HAP-1 (cell line): ENCODE measurements at regions not wholly inside any gene's neighbourhood (a gene's known extent, or its start where the extent isn't known, plus 50 kb on each side); places are given as distances from the start of the nearest gene placed in this dataset.
A peak's percentile ranks its signal among the peaks of the same experiment; 100 is the strongest.

Experiments used
- DNase-seq, 2 experiments: peaks; one replicate each; pipeline ENCODE4 v3.0.0-alpha.2; 2016 to 2020; ENCODE audit warnings: low spot score in 2 of 2
- H3K27me3 ChIP-seq: fragments of 250-450 bp; sonication (Bioruptor Pico); 2 replicates; pipeline ENCODE4 v1.5.1; 2020; ENCODE audit warnings: low read depth, mild to moderate bottlenecking, moderate library complexity
- H3K36me3 ChIP-seq: fragments of 250-450 bp; sonication (Bioruptor Pico); replicated peaks from 2 replicates; pipeline ENCODE4 v1.5.1; 2020; ENCODE audit warnings: mild to moderate bottlenecking
- H3K4me1 ChIP-seq: fragments of 250-450 bp; sonication (Bioruptor Pico); 2 replicates; pipeline ENCODE4 v1.5.1; 2020; ENCODE audit warnings: mild to moderate bottlenecking
- H3K4me3 ChIP-seq: fragments of 250-450 bp; sonication (Bioruptor Pico); 2 replicates; pipeline ENCODE4 v1.5.1; 2020; ENCODE audit warnings: mild to moderate bottlenecking, moderate library complexity
- H3K9me3 ChIP-seq: fragments of 250-450 bp; sonication (Bioruptor Pico); 2 replicates; pipeline ENCODE4 v1.5.1; 2020; ENCODE audit warnings: mild to moderate bottlenecking, moderate library complexity
- in situ Hi-C: fragments of 300-500 bp; cut with MboI; formaldehyde crosslinking; loops from 3 replicates; pipeline ENCODE4 v1.14.3; 2020; ENCODE audit warnings: low sequenced_read_pairs, inconsistent platforms, mixed read lengths

DNA sequence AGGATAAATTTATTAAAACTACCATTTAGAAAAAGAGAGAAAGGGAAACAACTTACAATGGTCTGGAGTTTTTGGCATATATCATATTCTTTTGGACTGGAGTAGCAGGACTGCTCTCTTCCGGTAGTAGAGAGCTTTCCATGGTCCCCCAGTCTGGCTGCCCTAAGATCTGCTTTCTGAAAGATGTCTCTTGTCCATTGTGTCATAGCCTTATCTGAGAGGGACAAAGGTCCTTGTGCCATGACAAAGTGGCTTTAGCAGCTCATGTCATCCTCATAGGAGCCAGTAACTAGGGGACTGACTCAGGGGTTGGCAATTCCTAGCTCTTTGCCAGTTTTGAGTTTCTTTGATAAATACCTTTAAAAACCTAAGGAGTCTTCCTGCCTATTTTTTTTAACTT lies 505.5 kb upstream of the ZEB2 start:
- no peak for DNase-seq
- no peaks in the 10 kb centered on the region for H3K36me3 ChIP-seq
- no peaks in the 10 kb centered on the region for H3K27me3 ChIP-seq
- in situ Hi-C loops: no loop called here
- H3K9me3 ChIP-seq: no peaks in the 10 kb centered on the region
- H3K4me1 ChIP-seq: no peaks in the 10 kb centered on the region; the same call in 1 of the 2 replicates
- H3K4me3 ChIP-seq: no peak overlapping the region

- no peak overlapping the region for H3K4me3 ChIP-seq
- in situ Hi-C loops: no loop called here
- no peaks in the 10 kb centered on the region for H3K27me3 ChIP-seq
- H3K36me3 ChIP-seq: no peaks in the 10 kb centered on the region
- H3K4me1 ChIP-seq: no peaks in the 10 kb centered on the region; the same call in 1 of the 2 replicates
- H3K9me3 ChIP-seq: no peaks in the 10 kb centered on the region
- no peak for DNase-seq
Observed at GRCh38 chr2:145023334-145023934, 503.5 kb upstream of the ZEB2 start.

- Histone ChIP-seq H3K9me3 (no peaks in the 10 kb centered on the region), H3K4me3 (no peak overlapping the region), H3K27me3 (no peaks in the 10 kb centered on the region), H3K4me1 (no peaks in the 10 kb centered on the region; the same call in 1 of the 2 replicates), H3K36me3 (no peaks in the 10 kb centered on the region)
- peak in 1 of 2 experiments; percentile 6 for DNase-seq
- in situ Hi-C loops: no loop called here
Observed at GRCh38 chr2:145022666-145023333, 502.9 kb upstream of the ZEB2 start.

DNA sequence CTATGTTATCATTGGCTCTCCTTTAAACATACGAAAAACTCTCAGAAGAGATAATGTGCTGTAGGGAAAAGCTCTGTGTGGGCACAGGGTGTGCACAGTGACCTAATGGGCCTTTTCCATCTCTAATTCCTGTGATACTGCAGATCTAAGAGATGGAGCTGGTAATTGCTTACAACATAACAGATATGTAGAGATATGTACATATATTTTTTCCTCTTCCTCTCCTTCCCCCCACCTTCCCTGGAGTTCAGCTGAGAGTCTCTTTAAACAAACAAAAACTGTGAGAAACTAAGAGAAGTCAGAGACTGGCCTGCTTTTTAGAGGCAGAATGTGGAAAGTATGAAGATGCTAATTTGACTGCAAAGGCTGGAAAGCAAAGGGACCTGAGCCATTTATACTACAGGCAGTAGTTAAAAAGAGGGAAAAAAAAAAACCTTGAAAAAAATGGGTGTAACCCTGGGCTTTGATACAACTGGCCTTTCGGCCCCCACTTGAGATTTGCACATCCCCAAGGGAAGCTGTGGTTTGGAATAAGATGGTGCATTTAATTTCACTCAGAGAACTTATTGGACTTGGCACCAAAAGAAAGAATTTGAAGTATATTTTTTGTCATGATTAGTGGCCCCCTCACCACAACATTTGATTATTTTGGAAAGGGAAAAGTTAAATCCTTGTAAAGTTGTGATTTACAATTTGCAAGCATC lies 502.2 kb upstream of the ZEB2 start:
- in situ Hi-C loops: no loop called here
- no peaks in the 10 kb centered on the region for H3K9me3 ChIP-seq
- no peaks in the 10 kb centered on the region; the same call in 1 of the 2 replicates for H3K4me1 ChIP-seq
- DNase-seq: no peak
- H3K27me3 ChIP-seq: no peaks in the 10 kb centered on the region
- no peak overlapping the region for H3K4me3 ChIP-seq
- H3K36me3 ChIP-seq: no peaks in the 10 kb centered on the region

DNA sequence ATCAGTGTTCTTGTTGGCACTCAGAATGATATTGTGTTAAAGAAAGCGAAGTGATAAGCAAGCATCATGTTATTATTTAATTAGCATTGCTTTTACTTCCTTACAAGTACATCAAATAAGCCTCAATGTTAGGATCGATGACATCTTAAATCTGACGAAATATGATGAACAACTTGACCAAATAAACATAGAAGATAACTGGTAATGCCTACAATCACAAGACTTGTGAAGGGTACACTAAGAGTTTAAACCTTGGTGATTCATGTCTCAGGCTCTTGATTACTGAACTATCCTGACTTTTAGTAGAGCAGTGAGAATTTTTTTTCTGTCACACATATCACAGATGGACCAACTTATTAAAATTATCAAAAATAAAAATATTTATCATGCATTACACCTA lies 500.8 kb upstream of the ZEB2 start:
- H3K36me3 ChIP-seq: no peaks in the 10 kb centered on the region
- DNase-seq: no peak
- in situ Hi-C loops: no loop called here
- no peaks in the 10 kb centered on the region for H3K9me3 ChIP-seq
- no peaks in the 10 kb centered on the region; the same call in 1 of the 2 replicates for H3K4me1 ChIP-seq
- H3K4me3 ChIP-seq: no peak overlapping the region
- no peaks in the 10 kb centered on the region for H3K27me3 ChIP-seq

DNA sequence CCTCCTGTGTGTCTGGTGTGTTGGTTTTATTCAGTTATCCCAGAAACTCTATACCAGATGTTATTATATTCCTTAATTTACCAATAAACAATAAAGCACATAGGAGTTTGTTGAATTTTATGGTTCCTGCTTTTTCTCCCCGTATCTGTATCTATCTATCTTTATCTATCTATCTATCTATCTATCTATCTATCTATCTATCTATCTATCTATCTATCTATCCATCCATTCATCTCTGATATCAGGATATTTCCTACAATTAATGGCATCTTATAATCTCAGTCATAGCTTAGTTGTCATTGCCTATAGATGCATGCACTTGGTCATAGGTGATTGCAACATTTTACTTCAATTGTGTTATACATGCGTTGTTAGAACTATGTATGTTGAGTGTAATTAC lies 500.2 kb upstream of the ZEB2 start:
- no peak for DNase-seq
- in situ Hi-C loops: no loop called here
- Histone ChIP-seq H3K9me3 (no peaks in the 10 kb centered on the region), H3K4me1 (no peaks in the 10 kb centered on the region; the same call in 1 of the 2 replicates), H3K4me3 (no peak overlapping the region), H3K36me3 (no peaks in the 10 kb centered on the region), H3K27me3 (no peaks in the 10 kb centered on the region)

GRCh38 chr2:145018502-145018901 lies 498.6 kb upstream of the ZEB2 start:
- Histone ChIP-seq H3K4me1 (no peaks in the 10 kb centered on the region; the same call in 1 of the 2 replicates), H3K4me3 (no peak overlapping the region), H3K36me3 (no peaks in the 10 kb centered on the region), H3K9me3 (no peaks in the 10 kb centered on the region), H3K27me3 (no peaks in the 10 kb centered on the region)
- DNase-seq: no peak
- in situ Hi-C loops: no loop called here

GRCh38 chr2:145017149-145017548 lies 497.2 kb upstream of the ZEB2 start:
- H3K9me3 ChIP-seq: no peaks in the 10 kb centered on the region
- peaks cover 4% of the 10 kb centered on the region for H3K4me1 ChIP-seq
- no peak overlapping the region for H3K4me3 ChIP-seq
- H3K36me3 ChIP-seq: no peaks in the 10 kb centered on the region
- H3K27me3 ChIP-seq: no peaks in the 10 kb centered on the region
- no peak for DNase-seq
- in situ Hi-C loops: no loop called here

DNA sequence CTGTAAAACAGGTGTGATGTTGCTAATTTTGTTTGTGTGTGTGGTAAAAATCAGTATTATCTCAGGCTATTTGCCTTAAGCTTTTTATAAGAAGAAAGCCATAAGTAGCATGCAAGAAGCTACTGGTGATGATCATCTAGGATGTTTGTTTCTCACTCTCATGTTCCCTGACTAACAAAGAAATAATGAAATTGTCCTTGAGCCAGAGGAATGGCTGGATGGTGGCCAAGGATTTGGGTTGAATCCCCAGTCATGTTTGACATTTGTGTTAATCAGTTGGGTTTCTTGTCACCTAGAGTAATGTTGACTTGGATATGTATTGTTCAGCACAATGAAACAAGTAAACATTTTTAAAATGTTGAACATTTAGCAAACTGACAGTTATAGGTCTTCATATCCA lies 496.8 kb upstream of the ZEB2 start:
- Histone ChIP-seq H3K4me1 (peaks cover 4% of the 10 kb centered on the region), H3K27me3 (no peaks in the 10 kb centered on the region), H3K4me3 (no peak overlapping the region), H3K9me3 (no peaks in the 10 kb centered on the region), H3K36me3 (no peaks in the 10 kb centered on the region)
- in situ Hi-C loops: no loop called here
- DNase-seq: no peak

- H3K27me3 ChIP-seq: no peaks in the 10 kb centered on the region
- peaks cover 4% of the 10 kb centered on the region for H3K4me1 ChIP-seq
- no peak for DNase-seq
- no peak overlapping the region for H3K4me3 ChIP-seq
- no peaks in the 10 kb centered on the region for H3K36me3 ChIP-seq
- no peaks in the 10 kb centered on the region for H3K9me3 ChIP-seq
- in situ Hi-C loops: no loop called here
Observed at GRCh38 chr2:145015561-145015960, 495.6 kb upstream of the ZEB2 start.

DNA sequence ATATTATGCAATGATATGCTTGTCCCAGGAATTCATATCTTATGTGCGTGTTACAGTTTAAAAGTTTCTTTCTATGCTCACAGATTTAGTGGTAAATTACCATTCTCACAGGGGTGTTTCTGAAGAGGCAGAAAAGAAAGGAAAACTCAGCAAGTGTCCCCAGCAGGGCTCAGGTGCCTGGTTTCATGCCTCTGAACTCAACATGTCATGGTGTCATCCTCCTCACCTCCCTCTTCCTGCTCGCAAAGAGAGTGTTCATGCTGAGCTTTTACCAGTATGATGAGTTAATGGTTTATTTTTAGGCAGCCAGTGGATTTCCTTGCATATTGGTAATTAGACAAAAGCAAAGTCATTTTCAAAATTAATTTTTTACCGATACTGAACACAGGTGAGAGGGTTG lies 492.9 kb upstream of the ZEB2 start:
- peaks cover 4% of the 10 kb centered on the region for H3K4me1 ChIP-seq
- H3K27me3 ChIP-seq: no peaks in the 10 kb centered on the region
- in situ Hi-C loops: no loop called here
- no peaks in the 10 kb centered on the region for H3K9me3 ChIP-seq
- no peak overlapping the region for H3K4me3 ChIP-seq
- DNase-seq: no peak
- no peaks in the 10 kb centered on the region for H3K36me3 ChIP-seq

- Histone ChIP-seq H3K27me3 (no peaks in the 10 kb centered on the region), H3K4me3 (no peak overlapping the region), H3K9me3 (no peaks in the 10 kb centered on the region), H3K36me3 (no peaks in the 10 kb centered on the region), H3K4me1 (peaks cover 4% of the 10 kb centered on the region)
- DNase-seq: peak; percentile 24 to 59
- in situ Hi-C loops: no loop called here
Observed at GRCh38 chr2:145012214-145012670, 492.3 kb upstream of the ZEB2 start.

- no peak for DNase-seq
- in situ Hi-C loops: no loop called here
- Histone ChIP-seq H3K9me3 (no peaks in the 10 kb centered on the region), H3K4me3 (no peak overlapping the region), H3K36me3 (no peaks in the 10 kb centered on the region), H3K4me1 (peaks cover 4% of the 10 kb centered on the region), H3K27me3 (no peaks in the 10 kb centered on the region)
Observed at GRCh38 chr2:145010635-145011034, 490.7 kb upstream of the ZEB2 start.

DNA sequence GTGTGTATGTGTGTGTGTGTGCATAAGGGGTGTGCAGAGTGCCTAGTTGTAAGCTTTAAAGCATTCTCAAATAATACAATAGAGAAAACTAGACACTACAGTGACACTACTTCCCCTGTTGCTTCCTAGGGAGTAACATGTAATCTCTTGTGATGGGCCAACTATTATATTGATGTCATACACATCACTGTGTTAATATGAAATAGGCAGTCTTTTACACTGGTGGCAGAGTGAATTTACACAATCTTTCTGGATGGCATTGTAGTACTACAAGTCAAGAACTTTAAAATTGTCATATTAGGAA lies 488.0 kb upstream of the ZEB2 start:
- DNase-seq: no peak
- Histone ChIP-seq H3K4me3 (no peak overlapping the region), H3K36me3 (no peaks in the 10 kb centered on the region), H3K4me1 (peaks cover 4% of the 10 kb centered on the region), H3K27me3 (no peaks in the 10 kb centered on the region), H3K9me3 (no peaks in the 10 kb centered on the region)
- in situ Hi-C loops: no loop called here
